Activated CD4-positive, alpha-beta T cell treated with anti-CD3 and anti-CD28 coated beads, Interleukin-2, amount 10 ng/mL, durations not matched to agents 7 days and 5 days (primary cell): ENCODE measurements at regions not wholly inside any gene's neighbourhood (a gene's known extent, or its start where the extent isn't known, plus 50 kb on each side); places are given as distances from the start of the nearest gene placed in this dataset.

Experiments
- CTCF ChIA-PET: fragments of 350-600 bp; sonication (Branson Sonifier 250); formaldehyde crosslinking; loops from one replicate; lab custom pipeline; 2021; ENCODE audit warnings: antibody characterized with exemption; lab: Charles Lee
- POLR2A ChIA-PET: fragments of 350-600 bp; sonication (Branson Sonifier 250); formaldehyde crosslinking; loops from one replicate; lab custom pipeline; 2021; ENCODE audit warnings: antibody characterized with exemption; lab: Charles Lee
- DNase-seq: peaks from one replicate; pipeline ENCODE4 v3.0.0-alpha.2; 2020
- H3K27ac Mint-ChIP-seq: one replicate; pipeline ENCODE4 v1.8.0; 2021; ENCODE audit warnings: mild to moderate bottlenecking, moderate library complexity, mixed read lengths
- H3K27me3 Mint-ChIP-seq: one replicate; pipeline ENCODE4 v1.8.0; 2021; ENCODE audit warnings: mixed read lengths
- H3K36me3 Mint-ChIP-seq: one replicate; pipeline ENCODE4 v1.8.0; 2021; ENCODE audit warnings: low read depth, mixed read lengths
- H3K4me1 Mint-ChIP-seq: one replicate; pipeline ENCODE4 v1.8.0; 2021; ENCODE audit warnings: mixed read lengths
- H3K4me3 Mint-ChIP-seq: one replicate; pipeline ENCODE4 v1.8.0; 2021; ENCODE audit warnings: mild to moderate bottlenecking, moderate library complexity, mixed read lengths
- H3K9me3 Mint-ChIP-seq: one replicate; pipeline ENCODE4 v1.8.0; 2021; ENCODE audit warnings: mixed read lengths

- ChIA-PET CTCF (interaction anchor here (0.8 to 11.2 kb wide), 2 partner anchors 10 to 35 kb away, joined by 3 to 97 read pairs; no protein-coding TSS in a partner anchor), POLR2A (no interaction called here)
- Mint-ChIP-seq H3K4me1 (peaks cover 39% of the 10 kb centered on the region), H3K36me3 (no peaks in the 10 kb centered on the region), H3K9me3 (no peaks in the 10 kb centered on the region), H3K4me3 (no peak overlapping the region), H3K27ac (no peak overlapping the region), H3K27me3 (no peaks in the 10 kb centered on the region)
- DNase-seq = no peak
Observed at GRCh38 chr13:30124131-30124768, 183.1 kb downstream of the KATNAL1 start.

- Mint-ChIP-seq H3K36me3 (no peaks in the 10 kb centered on the region), H3K27me3 (no peaks in the 10 kb centered on the region), H3K4me3 (no peak overlapping the region), H3K27ac (no peak overlapping the region), H3K9me3 (no peaks in the 10 kb centered on the region), H3K4me1 (peaks cover 42% of the 10 kb centered on the region)
- DNase-seq = no peak
- ChIA-PET CTCF (interaction anchor here (3.2 to 11.2 kb wide), 2 partner anchors 8 to 10 kb away, joined by 36 to 97 read pairs; no protein-coding TSS in a partner anchor), POLR2A (no interaction called here)
Observed at GRCh38 chr13:30123575-30123974, 183.8 kb downstream of the KATNAL1 start.

GRCh38 chr13:30121666-30122065, 185.7 kb downstream of the KATNAL1 start:
- Mint-ChIP-seq H3K9me3 (no peaks in the 10 kb centered on the region), H3K4me3 (no peak overlapping the region), H3K27ac (no peak overlapping the region), H3K27me3 (no peaks in the 10 kb centered on the region), H3K4me1 (peaks cover 47% of the 10 kb centered on the region), H3K36me3 (no peaks in the 10 kb centered on the region)
- DNase-seq = no peak
- CTCF ChIA-PET = interaction anchor here (0.6 to 3.2 kb wide), 6 partner anchors 10 to 352 kb away, joined by 3 to 36 read pairs (median 3); no protein-coding TSS in a partner anchor
- POLR2A ChIA-PET = no interaction called here

GRCh38 chr13:30121244-30121643, 186.1 kb downstream of the KATNAL1 start:
- H3K27me3 Mint-ChIP-seq = no peaks in the 10 kb centered on the region
- no peak overlapping the region for H3K4me3 Mint-ChIP-seq
- H3K36me3 Mint-ChIP-seq = no peaks in the 10 kb centered on the region
- ChIA-PET POLR2A (no interaction called here), CTCF (interaction anchor here (0.7 to 3.2 kb wide), 4 partner anchors 11 to 37 kb away, joined by 3 to 36 read pairs (median 4); no protein-coding TSS in a partner anchor)
- H3K27ac Mint-ChIP-seq = no peak overlapping the region
- no peak for DNase-seq
- H3K9me3 Mint-ChIP-seq = no peaks in the 10 kb centered on the region
- H3K4me1 Mint-ChIP-seq = peaks cover 47% of the 10 kb centered on the region

GRCh38 chr13:30120133-30120822, 187.1 kb downstream of the KATNAL1 start:
- ChIA-PET CTCF (interaction anchor here (1.0 to 2.6 kb wide), 4 partner anchors 9 to 350 kb away, joined by 3 to 13 read pairs (median 3); no protein-coding TSS in a partner anchor), POLR2A (no interaction called here)
- H3K4me1 Mint-ChIP-seq = peaks cover 48% of the 10 kb centered on the region
- H3K27me3 Mint-ChIP-seq = no peaks in the 10 kb centered on the region
- H3K4me3 Mint-ChIP-seq = peak overlapping the region; percentile 31
- H3K36me3 Mint-ChIP-seq = no peaks in the 10 kb centered on the region
- no peaks in the 10 kb centered on the region for H3K9me3 Mint-ChIP-seq
- no peak for DNase-seq
- H3K27ac Mint-ChIP-seq = peak overlapping the region; percentile 54

- DNase-seq = peak; percentile 73
- peak overlapping the region; percentile 61 for H3K27ac Mint-ChIP-seq
- peak overlapping the region; percentile 31 for H3K4me3 Mint-ChIP-seq
- CTCF ChIA-PET = interaction anchor here (1.0 to 2.6 kb wide), 4 partner anchors 9 to 349 kb away, joined by 3 to 13 read pairs (median 3); no protein-coding TSS in a partner anchor
- POLR2A ChIA-PET = no interaction called here
- no peaks in the 10 kb centered on the region for H3K36me3 Mint-ChIP-seq
- H3K9me3 Mint-ChIP-seq = no peaks in the 10 kb centered on the region
- peaks cover 52% of the 10 kb centered on the region for H3K4me1 Mint-ChIP-seq
- H3K27me3 Mint-ChIP-seq = no peaks in the 10 kb centered on the region
Observed at GRCh38 chr13:30119476-30119875, 187.9 kb downstream of the KATNAL1 start.

- no peaks in the 10 kb centered on the region for H3K36me3 Mint-ChIP-seq
- H3K4me3 Mint-ChIP-seq = no peak overlapping the region
- CTCF ChIA-PET = interaction anchor here (0.8 to 7.8 kb wide), 5 partner anchors 11 to 608 kb away, joined by 3 to 97 read pairs (median 5); no protein-coding TSS in a partner anchor
- peaks cover 65% of the 10 kb centered on the region for H3K4me1 Mint-ChIP-seq
- no peak overlapping the region for H3K27ac Mint-ChIP-seq
- POLR2A ChIA-PET = interaction anchor here (0.6 kb wide), 1 partner anchor 9 kb away, joined by 3 read pairs; no protein-coding TSS in a partner anchor
- peaks cover 4% of the 10 kb centered on the region for H3K27me3 Mint-ChIP-seq
- DNase-seq = no peak
- no peaks in the 10 kb centered on the region for H3K9me3 Mint-ChIP-seq
Observed at GRCh38 chr13:30116379-30116778, 191.0 kb downstream of the KATNAL1 start.

- no peaks in the 10 kb centered on the region for H3K36me3 Mint-ChIP-seq
- peak overlapping the region; percentile 71 for H3K4me3 Mint-ChIP-seq
- peaks cover 4% of the 10 kb centered on the region for H3K27me3 Mint-ChIP-seq
- DNase-seq = no peak
- ChIA-PET CTCF (interaction anchor here (0.8 to 7.8 kb wide), 31 partner anchors 10 to 501 kb away, joined by 3 to 97 read pairs (median 4); partner anchors contain the start of gene UBL3), POLR2A (interaction anchor here (0.6 kb wide), 1 partner anchor 65 kb away, joined by 3 read pairs; no protein-coding TSS in a partner anchor)
- H3K9me3 Mint-ChIP-seq = no peaks in the 10 kb centered on the region
- no peak overlapping the region for H3K27ac Mint-ChIP-seq
- peaks cover 53% of the 10 kb centered on the region for H3K4me1 Mint-ChIP-seq
Observed at GRCh38 chr13:30115257-30115600, 192.1 kb downstream of the KATNAL1 start.

GRCh38 chr13:30114571-30115256, 192.6 kb downstream of the KATNAL1 start:
- Mint-ChIP-seq H3K4me1 (peaks cover 48% of the 10 kb centered on the region), H3K27ac (peak overlapping the region; percentile 68)

GRCh38 chr13:30113983-30114570, 193.3 kb downstream of the KATNAL1 start:
- Mint-ChIP-seq H3K4me1 (peaks cover 42% of the 10 kb centered on the region), H3K27me3 (peaks cover 4% of the 10 kb centered on the region), H3K36me3 (no peaks in the 10 kb centered on the region), H3K27ac (peak overlapping the region; percentile 68), H3K4me3 (peak overlapping the region; percentile 69), H3K9me3 (no peaks in the 10 kb centered on the region)
- POLR2A ChIA-PET = no interaction called here
- no peak for DNase-seq
- CTCF ChIA-PET = interaction anchor here (0.9 to 7.8 kb wide), 21 partner anchors 9 to 345 kb away, joined by 3 to 97 read pairs (median 5); partner anchors contain the start of gene UBL3

More at GRCh38 chr13:30114571-30115256, 192.6 kb downstream of the KATNAL1 start:
- no peaks in the 10 kb centered on the region for H3K9me3 Mint-ChIP-seq
- H3K4me3 Mint-ChIP-seq = peak overlapping the region; percentile 71
- peaks cover 4% of the 10 kb centered on the region for H3K27me3 Mint-ChIP-seq
- DNase-seq = peak; percentile 92
- H3K36me3 Mint-ChIP-seq = no peaks in the 10 kb centered on the region
- CTCF ChIA-PET = interaction anchor here (0.6 to 7.8 kb wide), 35 partner anchors 9 to 502 kb away, joined by 3 to 97 read pairs (median 4); partner anchors contain the start of gene UBL3
- POLR2A ChIA-PET = interaction anchor here (0.6 kb wide), 1 partner anchor 65 kb away, joined by 3 read pairs; no protein-coding TSS in a partner anchor

- Mint-ChIP-seq H3K27me3 (peaks cover 4% of the 10 kb centered on the region), H3K9me3 (no peaks in the 10 kb centered on the region), H3K4me1 (peaks cover 38% of the 10 kb centered on the region), H3K4me3 (peak overlapping the region; percentile 69), H3K36me3 (no peaks in the 10 kb centered on the region), H3K27ac (no peak overlapping the region)
- POLR2A ChIA-PET = no interaction called here
- CTCF ChIA-PET = interaction anchor here (1.0 to 7.8 kb wide), 12 partner anchors 11 to 605 kb away, joined by 3 to 97 read pairs (median 12); partner anchors contain the start of gene UBL3
- DNase-seq = no peak
Observed at GRCh38 chr13:30113551-30113950, 193.8 kb downstream of the KATNAL1 start.
